Hippocampal formation (tissue), 2 donors: ENCODE measurements at regions not wholly inside any gene's neighbourhood (a gene's known extent, or its start where the extent isn't known, plus 50 kb on each side); places are given as distances from the start of the nearest gene placed in this dataset.

Source experiments
- DNase-seq, 2 donors: peaks; one replicate each; lab custom pipeline; 2025; lab: John Stamatoyannopoulos, UW

DNA sequence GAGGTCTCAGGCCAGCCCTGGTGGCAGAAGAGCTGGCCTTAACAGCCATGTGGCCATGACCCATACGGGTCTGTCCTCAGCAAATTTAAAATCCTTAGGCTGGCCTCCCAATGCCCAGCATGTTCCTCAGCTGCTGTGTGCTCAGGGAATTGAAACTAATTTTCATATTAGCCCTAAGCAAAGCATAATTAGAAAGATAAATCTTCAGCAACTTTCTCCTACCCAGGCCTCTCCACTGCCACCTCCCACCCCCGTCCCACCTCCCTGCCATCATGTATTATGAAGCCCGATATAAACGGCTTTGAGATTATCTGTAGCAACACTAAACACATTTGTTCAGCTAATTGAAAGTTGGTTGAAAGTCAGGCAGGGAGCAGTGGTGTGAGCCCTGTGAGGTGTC, 178.8 kb upstream of the NTM start:
- DNase-seq = no peak

DNA sequence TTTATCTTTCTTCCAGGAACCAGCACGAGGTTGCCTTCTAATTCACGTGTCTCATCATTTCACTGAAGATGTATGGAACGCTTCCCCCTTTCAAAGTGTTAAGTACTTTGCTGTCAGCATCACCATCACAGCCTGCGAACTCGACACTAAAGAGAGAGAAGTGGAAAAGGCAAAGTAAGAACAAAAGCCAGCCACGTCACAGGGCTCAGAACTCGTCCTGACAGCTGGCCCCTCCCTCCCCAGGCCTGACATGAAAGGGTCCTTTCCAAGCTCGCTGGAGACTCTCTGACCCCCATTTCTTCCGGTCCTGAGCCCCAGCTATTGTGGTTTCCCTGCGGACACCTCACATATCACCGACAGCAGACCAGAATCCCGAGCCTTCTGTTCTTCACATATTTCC, 177.8 kb upstream of the NTM start:
- DNase-seq = no peak

DNA sequence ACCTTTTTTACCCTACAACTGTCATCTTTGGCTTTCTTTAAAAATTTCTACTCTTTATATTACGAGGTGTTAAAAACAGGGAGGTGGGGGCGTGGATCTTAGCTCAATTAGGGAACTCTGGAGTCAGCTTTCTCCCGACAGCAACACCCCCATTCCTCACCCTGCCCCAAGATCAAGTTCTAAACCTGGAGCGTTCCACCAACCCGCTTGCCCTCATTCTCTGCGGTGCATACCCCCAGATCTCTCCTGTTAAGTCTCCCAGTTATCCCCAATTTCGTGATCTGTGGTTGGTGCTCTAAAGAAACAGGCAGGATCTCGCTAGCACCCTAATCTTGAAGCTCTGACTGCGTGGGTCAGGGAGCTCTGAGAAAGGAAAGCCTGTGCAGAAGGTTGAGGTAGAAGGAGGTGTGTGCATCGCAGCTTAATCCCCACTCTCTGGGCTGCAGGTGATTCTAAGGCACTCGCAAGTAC, 177.3 kb upstream of the NTM start:
- DNase-seq = no peak

DNA sequence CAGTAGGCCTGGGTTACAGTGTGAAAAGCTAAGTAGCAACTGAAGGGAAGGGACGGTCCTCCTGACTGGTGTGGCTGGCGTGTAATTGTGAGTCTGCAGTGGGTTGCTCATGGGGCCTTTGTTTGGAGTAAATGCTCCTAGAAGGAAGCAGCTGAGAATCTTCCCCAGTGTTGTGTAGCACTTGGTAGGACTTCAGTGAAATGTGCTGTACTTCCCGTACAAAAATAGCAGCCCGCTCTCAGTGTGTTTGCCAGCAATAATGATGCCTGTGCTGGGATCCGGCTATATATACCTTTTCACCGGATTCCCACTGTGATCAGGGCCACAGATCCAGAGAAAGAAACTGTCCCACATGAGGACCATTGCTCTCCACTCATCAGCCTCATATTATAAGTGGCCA, 175.7 kb upstream of the NTM start:
- no peak for DNase-seq

DNA sequence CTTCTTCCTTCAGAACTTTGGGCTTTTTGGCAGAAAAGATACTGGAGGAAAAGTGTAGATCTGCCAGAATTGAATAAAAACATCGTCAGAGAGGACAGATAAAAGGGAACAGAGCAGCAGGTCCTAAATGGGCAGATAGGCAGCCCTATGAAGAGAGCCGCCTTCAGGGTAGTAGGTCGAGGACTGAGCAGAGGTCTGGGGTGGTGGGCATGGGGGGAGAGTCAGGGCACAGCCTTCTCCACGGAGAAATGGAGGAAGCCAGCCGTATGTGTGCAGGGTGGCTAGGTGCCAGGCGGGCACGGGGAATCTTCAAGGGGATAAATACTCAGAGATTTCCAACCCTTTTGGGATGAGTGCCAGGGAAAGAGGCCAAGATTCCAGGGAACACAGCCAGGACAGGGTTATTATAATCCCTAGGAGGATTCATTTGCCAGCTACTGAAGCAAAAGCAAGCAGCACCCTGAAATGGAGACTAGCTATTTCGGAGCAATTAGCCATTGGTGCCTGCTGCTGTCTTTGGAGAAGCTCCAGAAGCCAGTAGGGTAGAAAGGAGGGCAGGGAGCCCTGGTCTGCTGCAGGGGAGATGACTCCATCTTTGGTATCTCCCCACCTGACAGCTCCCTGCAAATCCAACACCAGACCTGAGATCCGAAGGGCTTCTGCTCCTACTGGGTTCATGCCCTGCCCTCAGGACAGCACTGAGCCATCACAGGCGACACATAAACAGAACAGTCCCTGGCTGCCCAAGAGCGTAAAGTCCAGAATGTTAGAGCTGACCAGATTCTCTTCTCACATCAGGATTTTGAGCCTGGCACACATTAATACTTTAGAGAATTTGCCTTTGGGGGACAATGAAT, 174.5 kb upstream of the NTM start:
- peak; percentile 24 to 36 for DNase-seq

DNA sequence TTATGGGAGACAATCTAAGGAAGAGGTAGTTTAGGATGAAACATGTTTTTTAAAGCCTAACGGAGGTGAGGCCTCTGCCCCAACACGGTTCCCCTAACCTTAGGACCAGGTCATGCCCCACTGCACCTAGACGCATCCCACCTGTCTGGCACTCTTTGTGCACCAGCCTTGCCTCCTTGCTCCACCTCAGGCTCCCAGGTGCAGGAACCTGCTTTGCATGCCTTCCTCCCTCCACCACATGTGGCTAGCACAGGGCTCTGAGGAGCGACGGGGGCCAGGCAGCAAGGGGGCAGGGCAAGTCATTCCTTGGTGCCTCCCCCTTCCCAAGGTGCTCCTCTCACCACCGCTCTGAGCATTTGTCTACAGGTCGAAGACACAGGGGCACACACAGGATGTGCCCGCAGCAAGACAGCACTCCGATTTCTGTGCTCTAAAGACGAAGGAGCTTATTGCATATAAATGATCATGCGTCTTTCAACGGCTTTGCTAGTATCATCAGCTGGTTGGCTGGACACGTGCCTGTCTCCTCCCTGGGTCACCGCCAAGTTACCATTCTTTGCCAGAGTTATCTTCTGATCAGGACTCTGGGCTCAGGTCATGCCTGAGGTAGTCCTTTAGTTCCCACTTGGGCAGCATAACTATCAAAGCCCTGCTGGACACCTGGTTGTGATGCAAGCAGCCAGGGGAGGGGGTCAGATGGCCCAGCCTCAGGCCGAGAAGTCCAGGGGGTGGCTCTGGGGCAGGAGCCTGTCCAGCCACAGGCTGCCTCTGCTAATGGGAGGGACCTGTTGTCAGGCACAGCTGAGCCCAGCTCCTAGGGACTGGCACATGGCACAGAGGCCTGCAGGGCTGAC, 172.0 kb upstream of the NTM start:
- DNase-seq = no peak

DNA sequence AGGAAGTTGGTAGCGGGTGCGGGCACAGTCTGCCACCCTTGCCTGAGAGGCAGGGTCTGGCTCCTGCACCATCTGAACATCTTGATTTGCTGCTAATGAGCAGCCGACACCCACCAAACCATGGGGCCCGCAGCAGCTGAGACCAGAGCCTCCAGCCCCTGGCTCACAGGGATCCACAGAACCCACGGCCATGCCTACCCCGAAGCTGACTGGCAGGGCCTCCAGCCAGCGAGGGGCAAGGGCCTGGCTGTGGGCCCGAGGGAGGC, 171.5 kb upstream of the NTM start:
- DNase-seq = no peak

DNA sequence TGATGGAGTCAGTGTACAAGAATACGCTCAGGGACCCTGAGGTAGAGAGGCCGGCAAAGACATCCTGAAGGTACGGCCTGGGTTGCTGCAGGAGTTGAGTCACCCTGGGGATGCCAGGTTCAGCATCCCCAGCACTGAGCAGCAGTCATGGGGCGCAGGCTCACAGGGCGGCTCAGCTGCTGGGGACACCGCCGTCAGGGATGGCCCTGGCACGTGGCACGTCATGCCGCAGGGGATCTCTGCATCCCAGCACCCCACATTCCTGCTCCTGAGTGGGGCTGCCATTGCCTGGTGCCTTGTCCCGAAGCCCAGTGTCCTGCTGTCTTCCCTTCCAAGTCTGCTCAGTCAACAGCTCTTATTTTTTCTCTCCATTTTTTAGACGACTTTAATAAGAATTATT, 168.7 kb upstream of the NTM start:
- DNase-seq = no peak

DNA sequence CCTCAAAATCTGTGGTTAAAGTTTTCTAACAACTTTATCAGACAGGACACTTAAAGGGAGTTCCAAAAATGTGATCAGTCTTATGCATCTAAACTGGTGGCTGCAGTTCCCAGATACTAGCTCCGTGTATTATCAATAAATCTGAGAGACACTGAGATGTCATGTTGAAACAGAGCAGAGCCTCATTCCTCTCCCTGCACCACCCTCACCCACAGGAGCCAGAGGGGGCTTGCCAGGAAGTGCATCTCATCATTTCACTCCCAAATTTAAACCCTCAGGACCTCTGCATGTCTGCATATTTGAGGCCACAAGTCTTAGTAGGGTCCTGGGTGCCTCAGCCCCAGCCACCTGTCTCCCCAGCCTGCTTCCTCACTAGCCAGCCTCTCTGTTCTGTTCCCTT, 167.4 kb upstream of the NTM start:
- DNase-seq = no peak

DNA sequence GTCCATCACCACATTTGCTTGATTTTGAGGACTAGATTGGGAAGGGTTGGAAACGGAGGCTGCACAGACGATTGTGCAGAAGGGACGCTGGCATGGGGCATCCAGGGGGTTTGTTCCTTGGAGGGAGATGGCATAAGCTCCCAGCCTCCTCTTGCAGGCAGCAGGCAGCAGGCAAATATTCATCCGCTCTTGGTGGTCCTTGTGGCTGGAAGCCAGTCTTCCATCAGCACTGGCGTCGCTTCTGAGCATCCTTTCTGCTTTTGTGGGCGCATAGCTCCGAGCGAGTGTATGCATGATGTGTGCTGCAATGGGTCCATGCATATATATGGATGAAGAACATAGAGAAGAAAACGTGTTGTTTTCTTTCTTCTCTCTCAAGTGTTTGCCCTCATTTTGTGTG, 166.1 kb upstream of the NTM start:
- DNase-seq = no peak

DNA sequence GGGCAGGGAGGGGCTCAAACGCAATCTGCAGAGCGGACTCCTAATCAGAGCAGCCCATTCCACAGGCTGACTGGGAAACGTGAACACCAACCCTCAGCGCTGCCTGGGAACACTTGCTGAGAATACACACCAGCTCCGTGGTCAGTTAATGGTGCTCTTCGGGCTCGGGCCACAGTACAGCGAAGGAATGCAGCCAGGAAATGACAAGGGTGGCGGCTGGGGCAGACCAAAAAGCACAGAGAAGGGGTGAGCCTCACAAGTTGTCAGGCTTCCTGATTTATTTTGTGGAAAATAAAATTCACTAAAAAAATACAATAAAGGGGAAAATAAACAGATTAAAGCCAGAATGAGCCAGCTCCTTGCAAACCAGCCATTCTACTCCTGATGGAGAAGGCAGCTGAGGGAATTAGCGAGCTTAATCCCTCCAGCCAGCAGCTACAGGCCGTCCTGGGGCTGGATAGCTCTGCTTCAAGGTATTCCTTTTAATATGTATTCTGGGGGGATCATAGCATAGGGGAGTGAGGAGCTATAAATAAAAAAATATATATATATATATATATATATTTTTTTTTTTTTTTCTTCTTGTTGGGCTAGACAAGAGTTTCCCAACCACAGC, 165.5 kb upstream of the NTM start:
- no peak for DNase-seq

DNA sequence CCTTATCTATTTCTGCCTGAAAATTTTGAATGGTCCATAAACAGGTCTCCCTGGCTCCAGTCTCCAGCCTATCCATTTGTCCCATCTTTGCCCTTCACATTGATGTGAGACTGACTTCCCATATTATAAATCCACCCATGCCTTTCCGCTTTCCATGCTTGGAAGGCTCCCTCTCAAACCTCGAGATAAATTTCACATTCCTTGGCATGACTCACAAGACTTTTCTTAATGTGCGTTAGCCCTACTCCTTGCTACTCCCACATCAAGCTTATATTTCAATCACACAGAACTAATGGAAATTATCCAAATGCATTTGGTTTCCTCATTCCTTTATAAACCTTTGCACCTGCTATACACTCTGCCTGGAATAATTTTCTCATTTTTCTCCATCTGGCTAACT, 163.7 kb upstream of the NTM start:
- no peak for DNase-seq

DNA sequence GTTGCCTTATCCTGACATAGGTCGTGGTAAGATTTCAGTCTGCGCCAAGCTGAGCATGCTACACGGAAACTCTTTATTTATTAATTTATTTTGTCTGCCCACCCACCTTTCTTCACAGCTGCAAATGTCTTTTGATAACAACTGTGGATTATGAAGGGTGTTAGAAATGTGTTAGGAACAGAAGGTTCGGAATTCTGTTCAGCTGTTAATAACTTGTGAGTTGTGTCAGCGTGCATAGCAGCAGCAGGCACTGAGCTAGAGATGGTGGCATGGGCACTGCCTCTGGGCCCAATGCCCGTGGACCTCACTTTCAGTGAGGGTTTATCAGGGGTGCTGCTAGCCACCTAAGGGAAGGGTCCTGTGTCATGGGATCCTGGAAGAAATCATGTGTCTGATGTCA, 162.5 kb upstream of the NTM start:
- DNase-seq = no peak

DNA sequence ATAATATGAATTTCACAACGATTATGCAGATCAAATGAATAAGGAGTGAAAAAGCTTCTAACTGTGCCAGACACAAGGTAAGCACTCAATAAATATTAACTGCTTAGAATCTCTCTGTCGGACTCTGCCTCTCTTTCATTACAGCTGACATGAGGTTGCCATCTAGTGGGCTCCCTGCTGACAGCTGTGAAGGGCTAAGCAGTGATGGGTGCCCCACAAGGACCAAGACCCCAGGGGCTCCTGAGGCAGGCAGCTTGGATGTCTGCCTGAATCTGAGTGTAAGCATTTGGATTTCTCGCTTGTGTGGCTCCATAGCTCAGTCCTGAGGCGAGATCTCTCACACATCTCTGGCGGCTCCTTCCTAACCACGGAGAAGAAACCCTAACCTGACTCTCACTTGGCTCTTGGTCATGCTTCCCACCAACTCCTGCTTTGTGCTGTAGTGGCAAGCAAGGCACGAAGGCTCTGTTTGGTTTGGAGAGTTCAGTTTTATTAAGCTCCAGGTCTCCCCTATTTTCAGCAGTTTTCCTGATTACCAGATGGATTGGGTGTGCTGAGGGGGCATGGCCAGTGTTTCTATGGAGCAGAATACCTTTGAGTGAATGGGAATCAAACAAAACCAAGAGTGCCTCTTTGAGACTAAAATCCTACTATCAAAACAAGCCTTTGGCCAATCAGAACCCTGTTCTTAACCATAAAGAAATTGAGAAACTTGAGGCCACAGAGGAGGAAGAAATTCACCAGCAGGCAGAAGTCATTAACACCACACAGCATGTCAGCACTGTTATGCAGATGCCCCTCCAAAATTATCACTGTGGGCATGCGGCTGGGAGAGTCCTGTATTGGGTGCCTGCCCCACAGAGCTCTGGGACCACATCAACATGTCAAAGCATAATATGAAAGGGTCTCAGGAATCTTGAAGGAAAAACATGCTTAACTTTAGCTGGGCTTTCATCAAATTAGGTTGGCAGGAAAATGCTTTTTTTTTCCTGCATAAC, 152.8 kb upstream of the NTM start:
- no peak for DNase-seq

DNA sequence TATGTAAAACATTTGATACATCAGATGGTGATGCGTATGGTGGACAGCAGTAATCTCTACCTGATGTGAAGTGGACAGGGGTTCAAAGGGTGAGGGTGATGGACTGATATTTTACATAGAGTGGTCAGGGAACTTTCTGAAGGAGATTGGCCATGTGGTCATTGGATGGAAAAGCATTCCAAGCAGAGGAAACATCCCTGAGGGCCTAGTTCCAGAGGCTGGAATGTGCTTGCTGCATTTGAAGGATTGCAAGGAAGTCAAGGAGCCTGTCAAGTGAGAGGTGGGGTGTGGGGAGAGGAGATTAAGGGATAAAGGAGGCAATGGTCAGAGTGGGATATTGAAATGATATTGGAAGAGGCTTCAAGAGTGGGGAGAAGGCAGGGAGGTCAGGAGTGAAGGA, 151.9 kb upstream of the NTM start:
- DNase-seq = no peak

DNA sequence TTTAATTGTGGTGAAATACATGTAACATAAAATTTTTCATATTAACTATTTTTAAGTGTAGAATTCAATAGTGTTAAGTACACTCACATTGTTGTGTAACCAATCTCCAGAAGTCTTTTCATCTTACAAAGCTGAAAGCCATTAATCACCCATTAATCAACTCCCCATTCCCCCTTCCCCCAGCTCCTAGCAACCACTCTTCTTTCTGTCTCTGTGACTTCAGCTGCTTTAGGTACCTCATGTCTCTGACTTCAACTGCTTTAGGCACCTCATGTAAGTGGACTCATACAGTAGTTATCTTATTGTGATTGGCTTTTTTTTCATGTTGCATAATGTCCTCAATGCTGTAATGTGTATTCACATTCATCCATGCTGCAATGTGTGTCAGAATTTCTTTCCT, 150.8 kb upstream of the NTM start:
- DNase-seq = no peak

DNA sequence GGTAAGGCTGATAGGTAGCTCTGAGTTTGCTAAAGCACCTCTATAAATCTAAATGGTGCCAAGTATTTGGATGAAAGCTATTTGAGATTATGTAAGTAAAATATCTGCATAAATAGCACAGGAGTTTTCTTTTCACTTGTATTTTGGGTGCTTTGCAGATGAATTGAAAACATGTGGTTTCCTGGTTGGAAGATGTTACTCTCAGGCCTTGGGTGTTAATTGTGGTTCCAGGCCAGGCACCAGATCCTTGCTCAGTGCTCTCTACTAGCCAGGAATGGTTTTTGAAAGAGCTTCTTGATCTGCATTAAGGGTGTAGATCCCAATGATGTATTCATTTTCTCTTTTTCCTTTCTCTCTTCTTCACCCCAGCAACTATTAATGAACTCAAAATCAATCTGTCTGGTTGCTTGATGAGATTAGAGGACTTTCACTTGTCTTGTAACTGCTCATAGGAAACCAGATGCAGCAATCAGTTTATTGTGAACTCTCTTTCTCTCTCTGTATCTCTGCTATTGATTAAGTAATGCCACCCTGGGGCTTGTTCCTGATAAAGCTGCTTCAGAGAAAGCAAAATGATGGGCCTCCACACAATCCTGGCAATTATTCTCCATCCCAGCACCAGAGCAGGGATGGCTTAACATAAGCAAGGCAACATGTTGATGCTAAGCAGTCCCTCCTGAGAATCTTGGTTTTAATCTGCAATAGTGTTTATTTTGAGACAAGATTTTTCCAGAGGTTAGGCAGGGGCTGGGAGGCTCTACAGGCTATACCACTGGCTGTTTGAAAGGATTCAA, 147.0 kb upstream of the NTM start:
- DNase-seq = no peak

DNA sequence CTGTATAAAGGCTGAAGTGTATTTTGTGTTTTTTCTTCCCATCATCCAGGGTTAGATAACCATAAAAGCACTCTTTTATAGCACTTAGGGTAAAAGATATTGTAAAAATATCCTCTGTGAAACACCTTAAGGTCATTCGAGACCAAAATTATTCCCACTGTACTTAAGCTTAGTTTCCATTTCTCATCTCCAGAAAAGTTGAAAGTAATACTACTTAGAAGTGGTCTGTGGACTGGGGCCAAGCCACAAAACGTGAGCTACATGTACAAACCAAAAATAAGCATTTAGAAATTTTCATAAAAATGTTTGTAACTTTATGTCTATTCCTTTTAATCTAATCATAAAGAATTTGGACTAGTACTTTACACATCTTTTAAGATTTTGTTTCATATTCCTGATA, 142.0 kb upstream of the NTM start:
- DNase-seq = no peak

DNA sequence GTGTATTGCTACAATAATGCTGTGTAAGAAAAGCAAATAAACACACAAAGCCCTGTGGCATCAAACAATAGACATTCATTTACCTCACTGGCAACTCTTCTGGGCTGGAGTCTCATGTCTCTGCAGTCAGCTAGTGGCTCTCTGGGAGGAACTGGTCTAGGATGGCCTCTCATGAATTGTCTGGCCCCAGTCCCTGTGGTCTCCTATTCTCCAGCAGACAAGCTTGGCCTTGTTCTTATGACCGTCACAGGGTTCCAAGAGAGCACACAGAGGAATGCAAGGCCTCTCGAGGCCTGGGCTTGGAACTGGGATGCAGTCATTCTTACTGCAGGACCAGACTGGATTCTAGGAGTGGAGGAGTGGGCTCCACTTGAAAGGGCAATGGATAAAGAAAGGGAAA, 141.2 kb upstream of the NTM start:
- peak in 1 of 2 donors; percentile 18 for DNase-seq

DNA sequence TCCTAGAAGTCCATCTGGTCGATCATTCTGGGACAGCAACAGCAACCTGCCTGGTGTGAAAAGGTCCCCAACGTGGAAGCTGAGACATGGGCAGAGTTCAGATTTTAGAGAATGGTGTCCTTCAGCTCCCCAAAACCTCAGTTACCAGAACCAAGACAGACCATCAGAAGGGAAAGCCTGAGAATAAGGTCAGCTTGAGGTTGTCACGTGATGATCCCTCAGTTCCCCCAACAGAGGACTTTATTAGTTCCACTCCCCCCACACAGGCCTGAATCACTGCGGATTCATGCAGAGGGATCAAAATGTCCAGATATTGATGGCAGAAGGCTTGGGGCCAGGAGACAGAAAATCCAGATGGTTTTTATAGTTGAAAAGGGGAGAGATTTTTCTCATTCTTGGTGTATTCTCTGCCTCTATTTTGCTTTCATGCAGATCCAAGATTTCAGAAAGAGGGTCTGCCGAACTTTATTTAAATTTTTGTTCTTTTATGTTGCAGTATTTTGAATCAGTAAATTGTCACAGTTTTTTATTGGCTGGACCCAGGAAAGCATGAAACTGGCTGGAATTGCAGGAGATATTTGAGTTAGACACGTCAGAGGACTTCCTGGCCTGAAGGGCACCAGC, 139.0 kb upstream of the NTM start:
- DNase-seq = no peak

DNA sequence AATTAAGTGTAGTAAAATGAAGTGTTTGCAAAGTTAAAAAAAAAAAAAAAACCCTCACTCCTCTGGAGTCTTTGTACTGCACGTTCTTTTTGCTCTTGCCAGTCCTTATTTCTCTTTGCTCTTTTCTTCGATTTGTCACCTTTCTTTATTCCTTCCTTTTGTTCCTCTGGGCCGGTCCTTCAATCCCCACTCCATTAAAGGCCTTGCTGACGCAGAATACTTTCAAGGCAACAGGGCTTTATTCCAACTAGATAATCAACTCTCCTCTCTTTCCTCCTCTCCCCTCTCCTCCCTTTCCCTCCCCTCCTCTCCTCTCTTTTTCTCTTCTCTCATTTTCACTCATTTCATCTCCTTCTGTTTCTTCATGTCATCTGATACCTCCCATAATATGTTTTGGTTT, 138.2 kb upstream of the NTM start:
- DNase-seq = no peak
